HL-60 (cell line): ENCODE measurements at regions not wholly inside any gene's neighbourhood (a gene's known extent, or its start where the extent isn't known, plus 50 kb on each side); places are given as distances from the start of the nearest gene placed in this dataset.

Experiments used
- POLR2AphosphoS5 ChIP-seq: IDR thresholded peaks from 2 replicates; pipeline ENCODE4 v1.6.1; 2012; ENCODE audit warnings: low read depth
- SPI1 ChIP-seq: IDR thresholded peaks from 2 replicates; pipeline ENCODE4 v1.6.1; 2012; ENCODE audit warnings: low read depth, mild to moderate bottlenecking, borderline replicate concordance
- TF ChIP-seq, protein P1 (sequence below): IDR thresholded peaks from one replicate; pipeline ENCODE4 v1.5.1; 2011; ENCODE audit warnings: low read length, control low read depth, inconsistent platforms; ENCODE audit not compliant: insufficient read depth

DNA sequence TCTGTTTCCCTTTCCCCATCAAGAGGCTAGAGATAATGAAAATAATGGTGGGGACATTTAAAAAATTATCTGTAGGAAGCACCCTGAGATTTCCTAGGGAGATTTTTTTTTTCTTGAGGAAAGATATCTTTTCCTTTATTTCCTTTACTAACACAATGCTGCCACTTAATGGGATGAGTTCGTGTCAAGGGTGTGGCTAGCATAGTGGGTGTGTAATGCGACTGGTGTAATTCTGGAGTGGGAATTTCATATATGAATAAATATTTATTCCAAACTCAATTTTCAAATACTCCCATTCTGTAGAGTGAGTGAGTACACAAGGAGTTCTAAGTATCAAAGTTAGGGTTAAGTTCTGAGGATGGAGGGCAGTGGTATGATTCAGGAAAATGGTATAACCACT lies 66.1 kb upstream of the GALNT15 start:
- TF ChIP-seq, protein P1, sequence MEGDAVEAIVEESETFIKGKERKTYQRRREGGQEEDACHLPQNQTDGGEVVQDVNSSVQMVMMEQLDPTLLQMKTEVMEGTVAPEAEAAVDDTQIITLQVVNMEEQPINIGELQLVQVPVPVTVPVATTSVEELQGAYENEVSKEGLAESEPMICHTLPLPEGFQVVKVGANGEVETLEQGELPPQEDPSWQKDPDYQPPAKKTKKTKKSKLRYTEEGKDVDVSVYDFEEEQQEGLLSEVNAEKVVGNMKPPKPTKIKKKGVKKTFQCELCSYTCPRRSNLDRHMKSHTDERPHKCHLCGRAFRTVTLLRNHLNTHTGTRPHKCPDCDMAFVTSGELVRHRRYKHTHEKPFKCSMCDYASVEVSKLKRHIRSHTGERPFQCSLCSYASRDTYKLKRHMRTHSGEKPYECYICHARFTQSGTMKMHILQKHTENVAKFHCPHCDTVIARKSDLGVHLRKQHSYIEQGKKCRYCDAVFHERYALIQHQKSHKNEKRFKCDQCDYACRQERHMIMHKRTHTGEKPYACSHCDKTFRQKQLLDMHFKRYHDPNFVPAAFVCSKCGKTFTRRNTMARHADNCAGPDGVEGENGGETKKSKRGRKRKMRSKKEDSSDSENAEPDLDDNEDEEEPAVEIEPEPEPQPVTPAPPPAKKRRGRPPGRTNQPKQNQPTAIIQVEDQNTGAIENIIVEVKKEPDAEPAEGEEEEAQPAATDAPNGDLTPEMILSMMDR = no peak
- TF ChIP-seq POLR2AphosphoS5 (no peak), SPI1 (no peak)
